ENCODE measurements at regions not wholly inside any gene's neighbourhood (a gene's known extent, or its start where the extent isn't known, plus 50 kb on each side); places are given as distances from the start of the nearest gene placed in this dataset.

DNA sequence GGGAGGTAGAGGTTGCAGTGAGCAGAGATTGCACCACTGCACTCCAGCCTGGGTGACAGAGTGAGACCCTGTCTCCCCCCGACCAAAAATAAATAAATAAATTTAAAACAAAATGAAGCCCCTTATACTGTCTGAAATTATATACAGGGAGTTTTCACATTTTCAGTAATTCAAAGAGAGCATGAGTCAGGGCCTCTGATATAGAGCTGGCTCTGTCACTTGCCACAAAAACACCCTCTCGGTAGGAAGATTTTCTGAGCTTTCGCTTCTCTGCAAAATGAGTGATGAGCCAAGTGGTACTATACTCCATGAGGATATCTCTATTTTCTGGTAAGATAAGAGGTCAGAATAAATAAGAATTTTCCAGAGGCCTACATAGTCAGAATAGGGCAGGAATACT lies 462.9 kb downstream of the COG6 start (continued):
- TF ChIP-seq, protein P1, sequence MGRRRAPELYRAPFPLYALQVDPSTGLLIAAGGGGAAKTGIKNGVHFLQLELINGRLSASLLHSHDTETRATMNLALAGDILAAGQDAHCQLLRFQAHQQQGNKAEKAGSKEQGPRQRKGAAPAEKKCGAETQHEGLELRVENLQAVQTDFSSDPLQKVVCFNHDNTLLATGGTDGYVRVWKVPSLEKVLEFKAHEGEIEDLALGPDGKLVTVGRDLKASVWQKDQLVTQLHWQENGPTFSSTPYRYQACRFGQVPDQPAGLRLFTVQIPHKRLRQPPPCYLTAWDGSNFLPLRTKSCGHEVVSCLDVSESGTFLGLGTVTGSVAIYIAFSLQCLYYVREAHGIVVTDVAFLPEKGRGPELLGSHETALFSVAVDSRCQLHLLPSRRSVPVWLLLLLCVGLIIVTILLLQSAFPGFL (CRISPR knock-in tag; IDR thresholded peaks at IDR 0.05; ENCODE audit: borderline replicate concordance) = no peak
- TF ChIP-seq, protein P2, sequence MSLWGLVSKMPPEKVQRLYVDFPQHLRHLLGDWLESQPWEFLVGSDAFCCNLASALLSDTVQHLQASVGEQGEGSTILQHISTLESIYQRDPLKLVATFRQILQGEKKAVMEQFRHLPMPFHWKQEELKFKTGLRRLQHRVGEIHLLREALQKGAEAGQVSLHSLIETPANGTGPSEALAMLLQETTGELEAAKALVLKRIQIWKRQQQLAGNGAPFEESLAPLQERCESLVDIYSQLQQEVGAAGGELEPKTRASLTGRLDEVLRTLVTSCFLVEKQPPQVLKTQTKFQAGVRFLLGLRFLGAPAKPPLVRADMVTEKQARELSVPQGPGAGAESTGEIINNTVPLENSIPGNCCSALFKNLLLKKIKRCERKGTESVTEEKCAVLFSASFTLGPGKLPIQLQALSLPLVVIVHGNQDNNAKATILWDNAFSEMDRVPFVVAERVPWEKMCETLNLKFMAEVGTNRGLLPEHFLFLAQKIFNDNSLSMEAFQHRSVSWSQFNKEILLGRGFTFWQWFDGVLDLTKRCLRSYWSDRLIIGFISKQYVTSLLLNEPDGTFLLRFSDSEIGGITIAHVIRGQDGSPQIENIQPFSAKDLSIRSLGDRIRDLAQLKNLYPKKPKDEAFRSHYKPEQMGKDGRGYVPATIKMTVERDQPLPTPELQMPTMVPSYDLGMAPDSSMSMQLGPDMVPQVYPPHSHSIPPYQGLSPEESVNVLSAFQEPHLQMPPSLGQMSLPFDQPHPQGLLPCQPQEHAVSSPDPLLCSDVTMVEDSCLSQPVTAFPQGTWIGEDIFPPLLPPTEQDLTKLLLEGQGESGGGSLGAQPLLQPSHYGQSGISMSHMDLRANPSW (CRISPR knock-in tag; conservative IDR thresholded peaks at IDR 0.05; ENCODE audit: low read depth) = no peak
- TF ChIP-seq IRF2 (CRISPR knock-in tag; IDR thresholded peaks at IDR 0.05; ENCODE audit: borderline replicate concordance, low read depth) = no peak

DNA sequence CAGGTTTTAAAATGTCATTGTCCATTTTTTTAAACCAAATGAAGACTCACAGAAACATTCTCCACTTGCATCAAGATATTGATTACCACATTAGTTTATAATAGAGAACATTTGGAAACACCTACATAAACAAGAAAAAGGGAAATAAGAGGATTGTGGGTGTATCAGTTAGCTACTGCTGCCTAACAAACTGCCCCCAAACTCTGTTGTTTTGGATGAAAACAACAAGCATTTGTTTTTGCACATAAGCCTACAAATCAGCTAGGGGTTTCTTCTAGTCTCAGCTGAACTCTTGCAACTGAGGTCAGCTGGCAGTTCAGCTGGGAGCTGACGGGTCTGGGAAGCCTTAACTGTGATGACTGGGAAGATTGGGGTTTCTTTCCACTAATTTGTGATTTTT lies 464.4 kb downstream of the COG6 start:
- POLR2A ChIA-PET = no interaction called here
- Mint-ChIP-seq H3K4me1 (peaks cover 25% of the 10 kb centered on the region), H3K4me3 (no peak overlapping the region), H3K9me3 (peaks cover 12% of the 10 kb centered on the region), H3K27me3 (ENCODE audit: low read depth) (peaks cover 3% of the 10 kb centered on the region; the same call in 1 of the 2 replicates), H3K36me3 (peaks cover 10% of the 10 kb centered on the region), H3K27ac (no peak overlapping the region)
- ATAC-seq = no peak
- CTCF ChIA-PET = no interaction called here
- TF ChIP-seq, protein P3, sequence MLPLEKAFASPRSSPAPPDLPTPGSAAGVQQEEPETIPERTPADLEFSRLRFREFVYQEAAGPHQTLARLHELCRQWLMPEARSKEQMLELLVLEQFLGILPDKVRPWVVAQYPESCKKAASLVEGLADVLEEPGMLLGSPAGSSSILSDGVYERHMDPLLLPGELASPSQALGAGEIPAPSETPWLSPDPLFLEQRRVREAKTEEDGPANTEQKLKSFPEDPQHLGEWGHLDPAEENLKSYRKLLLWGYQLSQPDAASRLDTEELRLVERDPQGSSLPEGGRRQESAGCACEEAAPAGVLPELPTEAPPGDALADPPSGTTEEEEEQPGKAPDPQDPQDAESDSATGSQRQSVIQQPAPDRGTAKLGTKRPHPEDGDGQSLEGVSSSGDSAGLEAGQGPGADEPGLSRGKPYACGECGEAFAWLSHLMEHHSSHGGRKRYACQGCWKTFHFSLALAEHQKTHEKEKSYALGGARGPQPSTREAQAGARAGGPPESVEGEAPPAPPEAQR (CRISPR knock-in tag; IDR thresholded peaks at IDR 0.05) = no peak
- TF ChIP-seq, protein P4, sequence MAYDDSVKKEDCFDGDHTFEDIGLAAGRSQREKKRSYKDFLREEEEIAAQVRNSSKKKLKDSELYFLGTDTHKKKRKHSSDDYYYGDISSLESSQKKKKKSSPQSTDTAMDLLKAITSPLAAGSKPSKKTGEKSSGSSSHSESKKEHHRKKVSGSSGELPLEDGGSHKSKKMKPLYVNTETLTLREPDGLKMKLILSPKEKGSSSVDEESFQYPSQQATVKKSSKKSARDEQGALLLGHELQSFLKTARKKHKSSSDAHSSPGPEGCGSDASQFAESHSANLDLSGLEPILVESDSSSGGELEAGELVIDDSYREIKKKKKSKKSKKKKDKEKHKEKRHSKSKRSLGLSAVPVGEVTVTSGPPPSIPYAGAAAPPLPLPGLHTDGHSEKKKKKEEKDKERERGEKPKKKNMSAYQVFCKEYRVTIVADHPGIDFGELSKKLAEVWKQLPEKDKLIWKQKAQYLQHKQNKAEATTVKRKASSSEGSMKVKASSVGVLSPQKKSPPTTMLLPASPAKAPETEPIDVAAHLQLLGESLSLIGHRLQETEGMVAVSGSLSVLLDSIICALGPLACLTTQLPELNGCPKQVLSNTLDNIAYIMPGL (CRISPR knock-in tag; IDR thresholded peaks at IDR 0.05) = no peak
- no peak for DNase-seq (ENCODE audit: low spot score)

DNA sequence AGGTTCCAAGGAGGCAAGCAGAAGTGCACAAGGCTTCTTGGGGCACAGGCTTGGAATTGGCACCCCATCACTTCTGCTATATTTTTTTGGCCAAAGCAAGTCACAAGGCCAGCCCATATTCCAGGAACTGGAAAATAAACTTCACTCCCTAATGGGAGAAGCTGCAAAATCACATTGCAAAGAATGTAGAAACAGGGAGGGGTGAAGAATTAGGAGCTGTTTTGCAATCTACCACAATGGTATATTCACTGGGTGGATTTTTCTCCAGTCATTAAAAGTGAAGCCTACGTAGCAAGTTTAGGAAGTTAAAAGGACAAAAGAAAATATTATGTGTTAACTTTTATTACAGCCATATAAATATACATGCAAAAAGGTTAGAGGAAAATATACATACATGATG lies 464.8 kb downstream of the COG6 start:
- no peak for ATAC-seq
- peaks cover 10% of the 10 kb centered on the region for H3K36me3 Mint-ChIP-seq
- H3K4me3 Mint-ChIP-seq = no peak overlapping the region
- H3K27ac Mint-ChIP-seq = no peak overlapping the region
- no peak for DNase-seq (ENCODE audit: low spot score)
- H3K9me3 Mint-ChIP-seq = peaks cover 12% of the 10 kb centered on the region
- CTCF ChIA-PET = no interaction called here
- peaks cover 3% of the 10 kb centered on the region; the same call in 1 of the 2 replicates for H3K27me3 Mint-ChIP-seq (ENCODE audit: low read depth)
- H3K4me1 Mint-ChIP-seq = peaks cover 26% of the 10 kb centered on the region
- POLR2A ChIA-PET = no interaction called here
- TF ChIP-seq, protein P5, sequence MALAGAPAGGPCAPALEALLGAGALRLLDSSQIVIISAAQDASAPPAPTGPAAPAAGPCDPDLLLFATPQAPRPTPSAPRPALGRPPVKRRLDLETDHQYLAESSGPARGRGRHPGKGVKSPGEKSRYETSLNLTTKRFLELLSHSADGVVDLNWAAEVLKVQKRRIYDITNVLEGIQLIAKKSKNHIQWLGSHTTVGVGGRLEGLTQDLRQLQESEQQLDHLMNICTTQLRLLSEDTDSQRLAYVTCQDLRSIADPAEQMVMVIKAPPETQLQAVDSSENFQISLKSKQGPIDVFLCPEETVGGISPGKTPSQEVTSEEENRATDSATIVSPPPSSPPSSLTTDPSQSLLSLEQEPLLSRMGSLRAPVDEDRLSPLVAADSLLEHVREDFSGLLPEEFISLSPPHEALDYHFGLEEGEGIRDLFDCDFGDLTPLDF (CRISPR knock-in tag; IDR thresholded peaks at IDR 0.05) = no peak
- TF ChIP-seq FOXK1 (CRISPR knock-in tag; IDR thresholded peaks at IDR 0.05) = no peak
- TF ChIP-seq, protein P6, sequence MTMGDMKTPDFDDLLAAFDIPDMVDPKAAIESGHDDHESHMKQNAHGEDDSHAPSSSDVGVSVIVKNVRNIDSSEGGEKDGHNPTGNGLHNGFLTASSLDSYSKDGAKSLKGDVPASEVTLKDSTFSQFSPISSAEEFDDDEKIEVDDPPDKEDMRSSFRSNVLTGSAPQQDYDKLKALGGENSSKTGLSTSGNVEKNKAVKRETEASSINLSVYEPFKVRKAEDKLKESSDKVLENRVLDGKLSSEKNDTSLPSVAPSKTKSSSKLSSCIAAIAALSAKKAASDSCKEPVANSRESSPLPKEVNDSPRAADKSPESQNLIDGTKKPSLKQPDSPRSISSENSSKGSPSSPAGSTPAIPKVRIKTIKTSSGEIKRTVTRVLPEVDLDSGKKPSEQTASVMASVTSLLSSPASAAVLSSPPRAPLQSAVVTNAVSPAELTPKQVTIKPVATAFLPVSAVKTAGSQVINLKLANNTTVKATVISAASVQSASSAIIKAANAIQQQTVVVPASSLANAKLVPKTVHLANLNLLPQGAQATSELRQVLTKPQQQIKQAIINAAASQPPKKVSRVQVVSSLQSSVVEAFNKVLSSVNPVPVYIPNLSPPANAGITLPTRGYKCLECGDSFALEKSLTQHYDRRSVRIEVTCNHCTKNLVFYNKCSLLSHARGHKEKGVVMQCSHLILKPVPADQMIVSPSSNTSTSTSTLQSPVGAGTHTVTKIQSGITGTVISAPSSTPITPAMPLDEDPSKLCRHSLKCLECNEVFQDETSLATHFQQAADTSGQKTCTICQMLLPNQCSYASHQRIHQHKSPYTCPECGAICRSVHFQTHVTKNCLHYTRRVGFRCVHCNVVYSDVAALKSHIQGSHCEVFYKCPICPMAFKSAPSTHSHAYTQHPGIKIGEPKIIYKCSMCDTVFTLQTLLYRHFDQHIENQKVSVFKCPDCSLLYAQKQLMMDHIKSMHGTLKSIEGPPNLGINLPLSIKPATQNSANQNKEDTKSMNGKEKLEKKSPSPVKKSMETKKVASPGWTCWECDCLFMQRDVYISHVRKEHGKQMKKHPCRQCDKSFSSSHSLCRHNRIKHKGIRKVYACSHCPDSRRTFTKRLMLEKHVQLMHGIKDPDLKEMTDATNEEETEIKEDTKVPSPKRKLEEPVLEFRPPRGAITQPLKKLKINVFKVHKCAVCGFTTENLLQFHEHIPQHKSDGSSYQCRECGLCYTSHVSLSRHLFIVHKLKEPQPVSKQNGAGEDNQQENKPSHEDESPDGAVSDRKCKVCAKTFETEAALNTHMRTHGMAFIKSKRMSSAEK (CRISPR knock-in tag; IDR thresholded peaks at IDR 0.05; ENCODE audit: borderline replicate concordance) = no peak
- TF ChIP-seq IRF2 (CRISPR knock-in tag; IDR thresholded peaks at IDR 0.05; ENCODE audit: borderline replicate concordance, low read depth) = no peak
- TF ChIP-seq JUN (CRISPR knock-in tag; IDR thresholded peaks at IDR 0.05) = no peak
- TF ChIP-seq, protein P7, sequence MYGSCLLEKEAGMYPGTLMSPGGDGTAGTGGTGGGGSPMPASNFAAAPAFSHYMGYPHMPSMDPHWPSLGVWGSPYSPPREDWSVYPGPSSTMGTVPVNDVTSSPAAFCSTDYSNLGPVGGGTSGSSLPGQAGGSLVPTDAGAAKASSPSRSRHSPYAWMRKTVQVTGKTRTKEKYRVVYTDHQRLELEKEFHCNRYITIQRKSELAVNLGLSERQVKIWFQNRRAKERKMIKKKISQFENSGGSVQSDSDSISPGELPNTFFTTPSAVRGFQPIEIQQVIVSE (CRISPR knock-in tag; IDR thresholded peaks at IDR 0.05; ENCODE audit: borderline replicate concordance) = no peak
- no peak for TF ChIP-seq ZNF396 (CRISPR knock-in tag; IDR thresholded peaks at IDR 0.05; ENCODE audit: borderline replicate concordance)
- TF ChIP-seq RELA (CRISPR knock-in tag; IDR thresholded peaks at IDR 0.05; ENCODE audit: borderline replicate concordance) = no peak
- TF ChIP-seq ZNF263 (CRISPR knock-in tag; IDR thresholded peaks at IDR 0.05; ENCODE audit: low read depth) = no peak
- no peak for TF ChIP-seq ATF1 (CRISPR knock-in tag; IDR thresholded peaks at IDR 0.05)
- TF ChIP-seq, protein P8, sequence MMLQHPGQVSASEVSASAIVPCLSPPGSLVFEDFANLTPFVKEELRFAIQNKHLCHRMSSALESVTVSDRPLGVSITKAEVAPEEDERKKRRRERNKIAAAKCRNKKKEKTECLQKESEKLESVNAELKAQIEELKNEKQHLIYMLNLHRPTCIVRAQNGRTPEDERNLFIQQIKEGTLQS (CRISPR knock-in tag; conservative IDR thresholded peaks at IDR 0.05) = no peak
- no peak for TF ChIP-seq KAT7 (CRISPR knock-in tag; IDR thresholded peaks at IDR 0.05; ENCODE audit: borderline replicate concordance)
- TF ChIP-seq, protein P4 (CRISPR knock-in tag; IDR thresholded peaks at IDR 0.05) = no peak
